Left lung (tissue), 4 donors: ENCODE measurements at regions not wholly inside any gene's neighbourhood (a gene's known extent, or its start where the extent isn't known, plus 50 kb on each side); places are given as distances from the start of the nearest gene placed in this dataset.
"Not testable (repeated sequence)": the region's sequence is repeated elsewhere in the genome, so short reads cannot be mapped to it uniquely, and the experiment has no call there.

Experiments
- ATAC-seq: fragments of 200-7000 bp; cut with Tn5 transposase; one replicate; pipeline ENCODE4 v1.9.1; 2020; ENCODE audit warnings: moderate library complexity
- DNase-seq, 4 donors: peaks; one replicate each; pipeline ENCODE4 v3.0.0-alpha.2; 2013 to 2020
- H3K27ac ChIP-seq, 2 donors: fragments of 200-600 bp; sonication (generic) in 1 of 2; one replicate each; pipeline versions ENCODE4 v1.5.0 to v1.8.0; 2020 to 2021
- H3K27me3 ChIP-seq, 2 donors: fragments of 200-600 bp; sonication (generic) in 1 of 2; one replicate each; pipeline versions ENCODE4 v1.5.0 to v1.8.0; 2020 to 2021
- H3K36me3 ChIP-seq, 2 donors: fragments of 200-600 bp; sonication (generic) in 1 of 2; one replicate each; pipeline versions ENCODE4 v1.5.0 to v1.8.0; 2020 to 2021
- H3K4me1 ChIP-seq, 2 donors: fragments of 200-600 bp; one replicate each; pipeline ENCODE4 v1.8.0; 2021
- H3K4me3 ChIP-seq, 2 donors: fragments of 200-600 bp; sonication (generic) in 1 of 2; one replicate each; pipeline versions ENCODE4 v1.5.0 to v1.8.0; 2020 to 2021; ENCODE audit warnings: mild to moderate bottlenecking in 1 of 2
- H3K9me3 ChIP-seq, 2 donors: fragments of 200-600 bp; sonication (generic) in 1 of 2; one replicate each; pipeline versions ENCODE4 v1.5.0 to v1.8.0; 2020 to 2021
- CTCF ChIP-seq, 2 donors: fragments of 200-600 bp; sonication (generic) in 1 of 2; IDR thresholded peaks; one replicate each; pipeline versions ENCODE4 v1.5.0 to v1.8.0; 2021; ENCODE audit warnings: antibody characterized with exemption in 2 of 2
- intact Hi-C, 2 donors: fragments of 100-400 bp; cut with DNase I; formaldehyde crosslinking; loops; one replicate each; pipeline versions ENCODE4 v1.11.2 to v1.14.2; 2022
- donor health status: DM: no; HTN: yes; CAD: no.
- donor health status: DM: no; HTN: no; CAD: no.

GRCh38 chr5:100683881-100684280 is 148.7 kb downstream of the FAM174A start:
- intact Hi-C loops, result no loop called here
- H3K4me3 ChIP-seq, result no peak overlapping the region
- no peak for TF ChIP-seq CTCF (IDR thresholded peaks at IDR 0.05)
- ATAC-seq, result no peak
- DNase-seq, result peak in 1 of 4 donors; percentile 22
- no peaks in the 10 kb centered on the region for H3K27me3 ChIP-seq
- peaks cover 0 to 16% of the 10 kb centered on the region in 2 donors for H3K9me3 ChIP-seq
- H3K36me3 ChIP-seq, result no peaks in the 10 kb centered on the region
- H3K27ac ChIP-seq, result no peak overlapping the region
- H3K4me1 ChIP-seq, result no peaks in the 10 kb centered on the region

- ATAC-seq, DNase-seq, H3K27ac ChIP-seq, H3K36me3 ChIP-seq, H3K4me3 ChIP-seq, intact Hi-C loops, H3K27me3 ChIP-seq, H3K4me1 ChIP-seq: not testable (repeated sequence)
- H3K9me3 ChIP-seq, result peaks cover 0 to 16% of the 10 kb centered on the region in 2 donors
These were observed 149.9 kb downstream of the FAM174A start for GRCh38 chr5:100685122-100685521.

- H3K27ac ChIP-seq, H3K4me3 ChIP-seq, H3K9me3 ChIP-seq, ATAC-seq, H3K27me3 ChIP-seq, H3K36me3 ChIP-seq, H3K4me1 ChIP-seq, intact Hi-C loops: not testable (repeated sequence)
- DNase-seq, result peak in 1 of 4 donors; percentile 63
These were observed 153.7 kb downstream of the FAM174A start for GRCh38 chr5:100688834-100689233.

- Histone ChIP-seq H3K36me3 (no peaks in the 10 kb centered on the region), H3K27ac (no peak overlapping the region), H3K9me3 (no peaks in the 10 kb centered on the region), H3K27me3 (no peaks in the 10 kb centered on the region), H3K4me3 (no peak overlapping the region), H3K4me1 (no peaks in the 10 kb centered on the region)
- intact Hi-C loops, result no loop called here
- no peak for TF ChIP-seq CTCF (IDR thresholded peaks at IDR 0.05)
- DNase-seq, result no peak
- ATAC-seq, result no peak
These were observed 154.9 kb downstream of the FAM174A start for GRCh38 chr5:100690036-100690560.

- ATAC-seq, result no peak
- H3K27me3 ChIP-seq, result no peaks in the 10 kb centered on the region
- TF ChIP-seq CTCF (IDR thresholded peaks at IDR 0.05), result no peak
These were observed 155.9 kb downstream of the FAM174A start for GRCh38 chr5:100691085-100691484.

GRCh38 chr5:100691548-100691947 is 156.4 kb downstream of the FAM174A start:
- H3K27ac ChIP-seq, result no peak overlapping the region
- H3K36me3 ChIP-seq, result no peaks in the 10 kb centered on the region
- ATAC-seq (no peak), DNase-seq (no peak)
- no peaks in the 10 kb centered on the region for H3K4me1 ChIP-seq
- no peak for TF ChIP-seq CTCF (IDR thresholded peaks at IDR 0.05)
- no peak overlapping the region for H3K4me3 ChIP-seq
- H3K9me3 ChIP-seq, result no peaks in the 10 kb centered on the region
- intact Hi-C loops, result no loop called here
- H3K27me3 ChIP-seq, result no peaks in the 10 kb centered on the region

More at GRCh38 chr5:100691085-100691484, 155.9 kb downstream of the FAM174A start:
- H3K4me3 ChIP-seq, result no peak overlapping the region
- no peaks in the 10 kb centered on the region for H3K9me3 ChIP-seq
- no peaks in the 10 kb centered on the region for H3K36me3 ChIP-seq
- no peaks in the 10 kb centered on the region for H3K4me1 ChIP-seq
- DNase-seq, result no peak
- H3K27ac ChIP-seq, result no peak overlapping the region
- intact Hi-C loops, result no loop called here
